ENCODE measurements at regions not wholly inside any gene's neighbourhood (a gene's known extent, or its start where the extent isn't known, plus 50 kb on each side); places are given as distances from the start of the nearest gene placed in this dataset.

DNA sequence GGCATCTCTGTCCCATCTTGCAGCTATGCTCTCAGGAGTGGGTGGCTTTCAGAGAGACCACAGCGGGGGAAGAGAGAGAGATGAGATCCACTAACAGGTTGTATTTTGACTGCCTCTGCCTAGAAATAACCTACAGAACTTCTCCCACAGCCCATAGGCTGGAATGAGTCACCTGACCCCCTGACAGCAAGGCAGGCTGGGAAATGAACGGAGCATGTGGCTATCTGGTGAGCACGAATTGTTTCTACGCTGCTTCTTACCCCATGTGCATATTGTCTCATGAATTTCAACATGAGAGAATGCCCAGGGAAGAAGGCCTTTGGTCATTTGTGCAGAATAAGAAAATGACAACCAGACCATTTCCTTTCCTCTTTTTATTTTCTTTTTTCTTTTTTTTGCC, 151.3 kb downstream of the SNX10 start (continued):
- TF ChIP-seq MGA (IDR thresholded peaks at IDR 0.05) = peak; percentile 66

Measured in K562 (cell line).